ENCODE measurements at regions not wholly inside any gene's neighbourhood (a gene's known extent, or its start where the extent isn't known, plus 50 kb on each side); places are given as distances from the start of the nearest gene placed in this dataset.

- Histone ChIP-seq H3K27me3 (ENCODE audit: control insufficient read depth in 1 of 2, insufficient read depth in 1 of 2, low read length in 2 of 2) (no peaks in the 10 kb centered on the region), H3K9ac (ENCODE audit: low read length) (no peak overlapping the region), H2BK12ac (ENCODE audit: low read length in 2 of 2) (no peak overlapping the region), H2AFZ (ENCODE audit: low read depth, low read length) (no peak overlapping the region), H3K4ac (ENCODE audit: low read depth in 1 of 2, low read length in 2 of 2) (no peak overlapping the region), H3K14ac (ENCODE audit: low read length in 2 of 2) (no peak overlapping the region), H3K4me2 (ENCODE audit: low read length, poor library complexity, severe bottlenecking) (no peak overlapping the region), H2BK120ac (ENCODE audit: low read depth, low read length) (no peak overlapping the region), H3K9me3 (ENCODE audit: control insufficient read depth, low read length) (no peaks in the 10 kb centered on the region), H3K36me3 (ENCODE audit: control insufficient read depth in 1 of 2, insufficient read depth in 2 of 2, low read depth in 1 of 2, low read length in 2 of 2) (no peaks in the 10 kb centered on the region), H3K4me1 (ENCODE audit: control insufficient read depth, insufficient read depth, low read depth, low read length) (no peaks in the 10 kb centered on the region), H2BK15ac (ENCODE audit: low read depth, poor library complexity, severe bottlenecking) (no peak overlapping the region), H3K79me1 (replicated peaks; ENCODE audit: low read length, poor library complexity, severe bottlenecking) (no peaks in the 10 kb centered on the region), H3K23ac (ENCODE audit: low read length in 2 of 2) (no peak overlapping the region), H3K4me3 (ENCODE audit: insufficient read depth in 1 of 2, low read depth in 1 of 2, low read length in 2 of 2) (no peak overlapping the region), H3K18ac (ENCODE audit: low read depth in 1 of 2, low read length in 2 of 2) (no peak overlapping the region), H4K91ac (ENCODE audit: low read length) (no peak overlapping the region), H2AK5ac (ENCODE audit: low read length, severe bottlenecking) (no peak overlapping the region), H4K8ac (ENCODE audit: low read length) (no peak overlapping the region), H2BK5ac (ENCODE audit: low read depth, low read length, poor library complexity, severe bottlenecking) (no peak overlapping the region), H3K27ac (ENCODE audit: low read length, poor library complexity, severe bottlenecking) (no peak overlapping the region)
- DNase-seq = no peak
- WGBS = no CpG with 5 or more reads among the region's 2 CpGs
Observed at GRCh38 chr20:55580475-55580874, 424.8 kb downstream of the CBLN4 start.

- Histone ChIP-seq H3K9me3 (ENCODE audit: control insufficient read depth, low read length) (no peaks in the 10 kb centered on the region), H3K36me3 (ENCODE audit: control insufficient read depth in 1 of 2, insufficient read depth in 2 of 2, low read depth in 1 of 2, low read length in 2 of 2) (no peaks in the 10 kb centered on the region), H2BK15ac (ENCODE audit: low read depth, poor library complexity, severe bottlenecking) (no peak overlapping the region), H2BK5ac (ENCODE audit: low read depth, low read length, poor library complexity, severe bottlenecking) (no peak overlapping the region), H3K18ac (ENCODE audit: low read depth in 1 of 2, low read length in 2 of 2) (no peak overlapping the region), H3K14ac (ENCODE audit: low read length in 2 of 2) (no peak overlapping the region), H3K4me1 (ENCODE audit: control insufficient read depth, insufficient read depth, low read depth, low read length) (no peaks in the 10 kb centered on the region), H2AK5ac (ENCODE audit: low read length, severe bottlenecking) (no peak overlapping the region), H4K8ac (ENCODE audit: low read length) (no peak overlapping the region), H4K91ac (ENCODE audit: low read length) (no peak overlapping the region), H2BK120ac (ENCODE audit: low read depth, low read length) (no peak overlapping the region), H3K4me2 (ENCODE audit: low read length, poor library complexity, severe bottlenecking) (no peak overlapping the region), H3K79me1 (replicated peaks; ENCODE audit: low read length, poor library complexity, severe bottlenecking) (no peaks in the 10 kb centered on the region), H2BK12ac (ENCODE audit: low read length in 2 of 2) (no peak overlapping the region), H3K4me3 (ENCODE audit: insufficient read depth in 1 of 2, low read depth in 1 of 2, low read length in 2 of 2) (no peak overlapping the region), H3K27me3 (ENCODE audit: control insufficient read depth in 1 of 2, insufficient read depth in 1 of 2, low read length in 2 of 2) (no peaks in the 10 kb centered on the region), H3K27ac (ENCODE audit: low read length, poor library complexity, severe bottlenecking) (no peak overlapping the region), H3K9ac (ENCODE audit: low read length) (no peak overlapping the region), H2AFZ (ENCODE audit: low read depth, low read length) (no peak overlapping the region), H3K23ac (ENCODE audit: low read length in 2 of 2) (no peak overlapping the region), H3K4ac (ENCODE audit: low read depth in 1 of 2, low read length in 2 of 2) (no peak overlapping the region)
- 75% methylated on average over 1 of the region's 2 CpGs for WGBS
- no peak for DNase-seq
Observed at GRCh38 chr20:55579802-55580201, 425.5 kb downstream of the CBLN4 start.

GRCh38 chr20:55576981-55577380 is 428.3 kb downstream of the CBLN4 start:
- Histone ChIP-seq H2BK5ac (ENCODE audit: low read depth, low read length, poor library complexity, severe bottlenecking) (no peak overlapping the region), H2AK5ac (ENCODE audit: low read length, severe bottlenecking) (no peak overlapping the region), H3K79me1 (replicated peaks; ENCODE audit: low read length, poor library complexity, severe bottlenecking) (no peaks in the 10 kb centered on the region), H3K18ac (ENCODE audit: low read depth in 1 of 2, low read length in 2 of 2) (no peak overlapping the region), H3K14ac (ENCODE audit: low read length in 2 of 2) (no peak overlapping the region), H3K9me3 (ENCODE audit: control insufficient read depth, low read length) (no peaks in the 10 kb centered on the region), H3K9ac (ENCODE audit: low read length) (no peak overlapping the region), H3K4me3 (ENCODE audit: insufficient read depth in 1 of 2, low read depth in 1 of 2, low read length in 2 of 2) (no peak overlapping the region), H3K27me3 (ENCODE audit: control insufficient read depth in 1 of 2, insufficient read depth in 1 of 2, low read length in 2 of 2) (no peaks in the 10 kb centered on the region), H2BK12ac (ENCODE audit: low read length in 2 of 2) (no peak overlapping the region), H3K27ac (ENCODE audit: low read length, poor library complexity, severe bottlenecking) (no peak overlapping the region), H2BK120ac (ENCODE audit: low read depth, low read length) (no peak overlapping the region), H3K4me1 (ENCODE audit: control insufficient read depth, insufficient read depth, low read depth, low read length) (no peaks in the 10 kb centered on the region), H4K8ac (ENCODE audit: low read length) (no peak overlapping the region), H3K4me2 (ENCODE audit: low read length, poor library complexity, severe bottlenecking) (no peak overlapping the region), H3K36me3 (ENCODE audit: control insufficient read depth in 1 of 2, insufficient read depth in 2 of 2, low read depth in 1 of 2, low read length in 2 of 2) (no peaks in the 10 kb centered on the region), H3K23ac (ENCODE audit: low read length in 2 of 2) (no peak overlapping the region), H3K4ac (ENCODE audit: low read depth in 1 of 2, low read length in 2 of 2) (no peak overlapping the region), H2BK15ac (ENCODE audit: low read depth, poor library complexity, severe bottlenecking) (no peak overlapping the region), H4K91ac (ENCODE audit: low read length) (no peak overlapping the region), H2AFZ (ENCODE audit: low read depth, low read length) (no peak overlapping the region)
- DNase-seq = no peak
- WGBS = no CpG with 5 or more reads among the region's 1 CpG

GRCh38 chr20:55569084-55569483 is 436.2 kb downstream of the CBLN4 start:
- H3K9ac ChIP-seq (ENCODE audit: low read length) = no peak overlapping the region
- no peak overlapping the region for H3K4ac ChIP-seq (ENCODE audit: low read depth in 1 of 2, low read length in 2 of 2)
- no peaks in the 10 kb centered on the region for H3K36me3 ChIP-seq (ENCODE audit: control insufficient read depth in 1 of 2, insufficient read depth in 2 of 2, low read depth in 1 of 2, low read length in 2 of 2)
- no peaks in the 10 kb centered on the region for H3K79me1 ChIP-seq (replicated peaks; ENCODE audit: low read length, poor library complexity, severe bottlenecking)
- H2BK5ac ChIP-seq (ENCODE audit: low read depth, low read length, poor library complexity, severe bottlenecking) = no peak overlapping the region
- no peak overlapping the region for H3K27ac ChIP-seq (ENCODE audit: low read length, poor library complexity, severe bottlenecking)
- no CpG with 5 or more reads among the region's 3 CpGs for WGBS
- no peaks in the 10 kb centered on the region for H3K4me1 ChIP-seq (ENCODE audit: control insufficient read depth, insufficient read depth, low read depth, low read length)
- no peak overlapping the region for H4K91ac ChIP-seq (ENCODE audit: low read length)
- H3K27me3 ChIP-seq (ENCODE audit: control insufficient read depth in 1 of 2, insufficient read depth in 1 of 2, low read length in 2 of 2) = no peaks in the 10 kb centered on the region
- DNase-seq = no peak
- H4K8ac ChIP-seq (ENCODE audit: low read length) = no peak overlapping the region
- H3K9me3 ChIP-seq (ENCODE audit: control insufficient read depth, low read length) = no peaks in the 10 kb centered on the region
- no peak overlapping the region for H3K4me2 ChIP-seq (ENCODE audit: low read length, poor library complexity, severe bottlenecking)
- no peak overlapping the region for H3K18ac ChIP-seq (ENCODE audit: low read depth in 1 of 2, low read length in 2 of 2)
- no peak overlapping the region for H3K23ac ChIP-seq (ENCODE audit: low read length in 2 of 2)
- no peak overlapping the region for H2AK5ac ChIP-seq (ENCODE audit: low read length, severe bottlenecking)
- no peak overlapping the region for H2BK12ac ChIP-seq (ENCODE audit: low read length in 2 of 2)
- H3K14ac ChIP-seq (ENCODE audit: low read length in 2 of 2) = no peak overlapping the region
- no peak overlapping the region for H3K4me3 ChIP-seq (ENCODE audit: insufficient read depth in 1 of 2, low read depth in 1 of 2, low read length in 2 of 2)
- H2AFZ ChIP-seq (ENCODE audit: low read depth, low read length) = no peak overlapping the region
- H2BK120ac ChIP-seq (ENCODE audit: low read depth, low read length) = no peak overlapping the region
- H2BK15ac ChIP-seq (ENCODE audit: low read depth, poor library complexity, severe bottlenecking) = no peak overlapping the region

Data from mesenchymal stem cell (in vitro differentiated cells and primary cell).